GM23338 (cell line): ENCODE measurements at regions not wholly inside any gene's neighbourhood (a gene's known extent, or its start where the extent isn't known, plus 50 kb on each side); places are given as distances from the start of the nearest gene placed in this dataset.

Experiments
- ATAC-seq: fragments of 200-7000 bp; cut with Tn5 transposase; 3 replicates; pipeline ENCODE4 v1.9.1; 2020
- DNase-seq: peaks from one replicate; pipeline ENCODE4 v3.0.0-alpha.2; 2015; ENCODE audit warnings: low spot score
- H2AFZ ChIP-seq: fragments of 200-600 bp; sonication (generic); 2 replicates; pipeline ENCODE4 v1.8.0; 2016; ENCODE audit warnings: antibody characterized with exemption, mild to moderate bottlenecking, moderate library complexity
- H3F3A ChIP-seq: fragments of 200-600 bp; sonication (generic); replicated peaks from 2 replicates; pipeline ENCODE4 v1.8.0; 2017; ENCODE audit warnings: antibody characterized with exemption, mixed run types, low read depth
- H3K27ac ChIP-seq: fragments of 200-600 bp; sonication (generic); 2 replicates; pipeline ENCODE4 v1.6.1; 2016; ENCODE audit warnings: low read depth
- H3K27me3 ChIP-seq: fragments of 200-600 bp; sonication (generic); 2 replicates; pipeline ENCODE4 v1.8.0; 2016; ENCODE audit warnings: mild to moderate bottlenecking, mixed run types, moderate library complexity; ENCODE audit not compliant: insufficient read depth
- H3K36me3 ChIP-seq: fragments of 200-600 bp; sonication (generic); 2 replicates; pipeline ENCODE4 v1.8.0; 2016; ENCODE audit warnings: mild to moderate bottlenecking; ENCODE audit not compliant: insufficient read depth
- H3K4me1 ChIP-seq: fragments of 200-600 bp; sonication (generic); 2 replicates; pipeline ENCODE4 v1.8.0; 2016; ENCODE audit warnings: mild to moderate bottlenecking, moderate library complexity; ENCODE audit not compliant: insufficient read depth
- H3K4me2 ChIP-seq: fragments of 200-600 bp; sonication (generic); 2 replicates; pipeline ENCODE4 v1.7.1; 2017; ENCODE audit warnings: mixed run types
- H3K4me3 ChIP-seq: fragments of 200-600 bp; sonication (generic); 2 replicates; pipeline ENCODE4 v1.6.1; 2016; ENCODE audit warnings: mixed run types
- H3K79me2 ChIP-seq: fragments of 200-600 bp; sonication (generic); replicated peaks from 2 replicates; pipeline ENCODE4 v1.8.0; 2017; ENCODE audit warnings: mild to moderate bottlenecking; ENCODE audit not compliant: insufficient read depth
- H3K9me2 ChIP-seq: fragments of 200-600 bp; sonication (generic); 2 replicates; pipeline ENCODE4 v1.8.0; 2017; ENCODE audit not compliant: insufficient read depth
- H4K20me1 ChIP-seq: fragments of 200-600 bp; sonication (generic); replicated peaks from 2 replicates; pipeline ENCODE4 v1.8.0; 2017; ENCODE audit warnings: mild to moderate bottlenecking; ENCODE audit not compliant: insufficient read depth
- H3K27ac Mint-ChIP-seq: 2 replicates; pipeline ENCODE4 v1.8.0; 2020; ENCODE audit warnings: inconsistent platforms, mild to moderate bottlenecking, moderate library complexity, mixed read lengths
- H3K27me3 Mint-ChIP-seq: 3 replicates; pipeline ENCODE4 v1.8.0; 2022; ENCODE audit warnings: low read depth, mild to moderate bottlenecking, moderate library complexity, mixed read lengths, inconsistent platforms; ENCODE audit not compliant: insufficient read depth, poor library complexity
- H3K36me3 Mint-ChIP-seq: 3 replicates; pipeline ENCODE4 v1.8.0; 2021; ENCODE audit warnings: low read depth, mild to moderate bottlenecking, inconsistent platforms, moderate library complexity, mixed read lengths
- H3K4me1 Mint-ChIP-seq: 3 replicates; pipeline ENCODE4 v1.8.0; 2020; ENCODE audit warnings: mild to moderate bottlenecking, inconsistent platforms, mixed read lengths
- H3K4me3 Mint-ChIP-seq: 3 replicates; pipeline ENCODE4 v1.8.0; 2021; ENCODE audit warnings: moderate library complexity, mild to moderate bottlenecking, inconsistent platforms, mixed read lengths
- H3K9me3 Mint-ChIP-seq: 3 replicates; pipeline ENCODE4 v1.8.0; 2020; ENCODE audit warnings: moderate library complexity, mild to moderate bottlenecking, inconsistent platforms, mixed read lengths
- CREB1 ChIP-seq: fragments of 250-450 bp; sonication (Bioruptor Pico); IDR thresholded peaks from 2 replicates; pipeline ENCODE4 v1.5.0; 2020; ENCODE audit warnings: low read depth, mild to moderate bottlenecking, moderate library complexity
- CTCF ChIP-seq, 2 experiments: fragments of 200-600 bp in 1 of 2; sonication (generic) in 1 of 2; conservative IDR thresholded peaks; 2 replicates each; pipeline versions ENCODE4 v1.5.1 to v1.6.1; 2016 to 2017; ENCODE audit warnings: antibody characterized with exemption in 2 of 2, low read depth in 2 of 2, mild to moderate bottlenecking in 2 of 2, moderate library complexity in 1 of 2
- EZH2 ChIP-seq: fragments of 200-600 bp; sonication (generic); IDR thresholded peaks from one replicate; pipeline ENCODE4 v1.8.0; 2017; ENCODE audit warnings: antibody characterized with exemption, mild to moderate bottlenecking, low read depth; ENCODE audit not compliant: unreplicated experiment
- EZH2phosphoT487 ChIP-seq: fragments of 200-600 bp; sonication (generic); IDR thresholded peaks from one replicate; pipeline ENCODE4 v1.8.1; 2018; ENCODE audit warnings: antibody characterized with exemption; ENCODE audit not compliant: unreplicated experiment
- JUNB ChIP-seq: IDR thresholded peaks from one replicate; pipeline ENCODE4 v1.6.1; 2016; ENCODE audit warnings: antibody characterized with exemption; ENCODE audit not compliant: unreplicated experiment
- NANOG ChIP-seq: IDR thresholded peaks from 2 replicates; pipeline ENCODE4 v1.6.1; 2016; ENCODE audit warnings: antibody characterized with exemption, borderline replicate concordance
- POLR2AphosphoS5 ChIP-seq: IDR thresholded peaks from 2 replicates; pipeline ENCODE4 v1.6.1; 2016; ENCODE audit warnings: antibody characterized with exemption, low read depth
- STAT1 ChIP-seq: IDR thresholded peaks from one replicate; pipeline ENCODE4 v1.6.1; 2016; ENCODE audit warnings: antibody characterized with exemption; ENCODE audit not compliant: unreplicated experiment
- ZNF114 ChIP-seq: fragments of 250-450 bp; sonication (Bioruptor Pico); IDR thresholded peaks from 2 replicates; pipeline ENCODE4 v1.5.0; 2020; ENCODE audit warnings: mild to moderate bottlenecking, moderate library complexity
- ZNF331 ChIP-seq: fragments of 250-450 bp; sonication (Bioruptor Pico); IDR thresholded peaks from 2 replicates; pipeline ENCODE4 v1.5.0; 2020; ENCODE audit warnings: low read depth, mild to moderate bottlenecking, moderate library complexity
- ZNF462 ChIP-seq: fragments of 250-450 bp; sonication (Bioruptor Pico); IDR thresholded peaks from 2 replicates; pipeline ENCODE4 v1.5.0; 2020; ENCODE audit warnings: mild to moderate bottlenecking, moderate library complexity
- TF ChIP-seq, protein P1 (sequence below): IDR thresholded peaks from one replicate; pipeline ENCODE4 v1.6.1; 2018; ENCODE audit warnings: antibody characterized with exemption; ENCODE audit not compliant: unreplicated experiment

DNA sequence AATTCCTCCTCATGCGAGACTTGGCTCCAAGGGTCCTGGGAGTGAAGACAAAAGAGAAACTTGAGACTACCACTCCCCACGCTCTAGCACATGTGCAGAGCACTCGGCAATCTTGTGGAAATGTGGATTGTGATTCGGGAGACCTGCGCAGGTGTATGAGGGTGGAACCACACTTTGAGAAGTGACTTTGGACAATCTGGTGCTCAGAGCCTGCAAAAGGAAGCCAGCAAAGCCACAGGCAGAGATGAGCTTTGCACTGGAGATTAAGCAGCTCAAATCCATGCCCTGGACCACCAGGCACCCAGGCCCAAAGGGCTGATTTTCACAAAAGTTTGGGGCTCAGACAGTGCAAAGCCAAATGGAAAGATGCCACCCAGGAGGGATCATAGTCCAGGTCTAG, 162.5 kb upstream of the TSHZ3 start:
- H3K36me3 ChIP-seq = no peaks in the 10 kb centered on the region; the same call in 1 of the 2 replicates
- no peak overlapping the region for H3K27ac ChIP-seq
- Mint-ChIP-seq H3K27me3 (peaks cover 1% of the 10 kb centered on the region), H3K9me3 (no peaks in the 10 kb centered on the region), H3K27ac (no peak overlapping the region), H3K4me1 (peaks cover 21% of the 10 kb centered on the region), H3K4me3 (no peak overlapping the region), H3K36me3 (no peaks in the 10 kb centered on the region)
- no peaks in the 10 kb centered on the region for H3K9me2 ChIP-seq
- H3K4me2 ChIP-seq = no peak overlapping the region
- no peaks in the 10 kb centered on the region for H4K20me1 ChIP-seq
- H3K4me1 ChIP-seq = peaks cover 8% of the 10 kb centered on the region
- H3K4me3 ChIP-seq = no peak overlapping the region
- no peak for ATAC-seq
- no peak overlapping the region for H2AFZ ChIP-seq
- no peaks in the 10 kb centered on the region for H3F3A ChIP-seq
- H3K79me2 ChIP-seq = no peaks in the 10 kb centered on the region
- no peak for TF ChIP-seq EZH2
- TF ChIP-seq NANOG = no peak
- TF ChIP-seq CTCF (conservative IDR thresholded peaks at IDR 0.05; ENCODE audit: low read depth in 2 of 2) = no peak
- TF ChIP-seq ZNF114 (CRISPR knock-in tag) = no peak
- TF ChIP-seq STAT1 = no peak
- TF ChIP-seq, protein P1, sequence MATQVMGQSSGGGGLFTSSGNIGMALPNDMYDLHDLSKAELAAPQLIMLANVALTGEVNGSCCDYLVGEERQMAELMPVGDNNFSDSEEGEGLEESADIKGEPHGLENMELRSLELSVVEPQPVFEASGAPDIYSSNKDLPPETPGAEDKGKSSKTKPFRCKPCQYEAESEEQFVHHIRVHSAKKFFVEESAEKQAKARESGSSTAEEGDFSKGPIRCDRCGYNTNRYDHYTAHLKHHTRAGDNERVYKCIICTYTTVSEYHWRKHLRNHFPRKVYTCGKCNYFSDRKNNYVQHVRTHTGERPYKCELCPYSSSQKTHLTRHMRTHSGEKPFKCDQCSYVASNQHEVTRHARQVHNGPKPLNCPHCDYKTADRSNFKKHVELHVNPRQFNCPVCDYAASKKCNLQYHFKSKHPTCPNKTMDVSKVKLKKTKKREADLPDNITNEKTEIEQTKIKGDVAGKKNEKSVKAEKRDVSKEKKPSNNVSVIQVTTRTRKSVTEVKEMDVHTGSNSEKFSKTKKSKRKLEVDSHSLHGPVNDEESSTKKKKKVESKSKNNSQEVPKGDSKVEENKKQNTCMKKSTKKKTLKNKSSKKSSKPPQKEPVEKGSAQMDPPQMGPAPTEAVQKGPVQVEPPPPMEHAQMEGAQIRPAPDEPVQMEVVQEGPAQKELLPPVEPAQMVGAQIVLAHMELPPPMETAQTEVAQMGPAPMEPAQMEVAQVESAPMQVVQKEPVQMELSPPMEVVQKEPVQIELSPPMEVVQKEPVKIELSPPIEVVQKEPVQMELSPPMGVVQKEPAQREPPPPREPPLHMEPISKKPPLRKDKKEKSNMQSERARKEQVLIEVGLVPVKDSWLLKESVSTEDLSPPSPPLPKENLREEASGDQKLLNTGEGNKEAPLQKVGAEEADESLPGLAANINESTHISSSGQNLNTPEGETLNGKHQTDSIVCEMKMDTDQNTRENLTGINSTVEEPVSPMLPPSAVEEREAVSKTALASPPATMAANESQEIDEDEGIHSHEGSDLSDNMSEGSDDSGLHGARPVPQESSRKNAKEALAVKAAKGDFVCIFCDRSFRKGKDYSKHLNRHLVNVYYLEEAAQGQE = no peak
- no peak for TF ChIP-seq EZH2phosphoT487
- TF ChIP-seq ZNF331 (CRISPR knock-in tag) = no peak
- no peak for TF ChIP-seq ZNF462 (CRISPR knock-in tag)
- TF ChIP-seq CREB1 = no peak
- TF ChIP-seq JUNB = no peak
- TF ChIP-seq POLR2AphosphoS5 = no peak
- no peak for DNase-seq
- H3K27me3 ChIP-seq = no peaks in the 10 kb centered on the region
